Activated CD8-positive, alpha-beta T cell treated with anti-CD3 and anti-CD28 coated beads for 36 hours (primary cell): ENCODE measurements at regions not wholly inside any gene's neighbourhood (a gene's known extent, or its start where the extent isn't known, plus 50 kb on each side); places are given as distances from the start of the nearest gene placed in this dataset.

Experiments used
- ATAC-seq: fragments of 200-7000 bp; cut with Tn5 transposase; one replicate; pipeline ENCODE4 v1.10.0; 2021; ENCODE audit warnings: mild to moderate bottlenecking, moderate library complexity
- CTCF ChIA-PET: fragments of 350-600 bp; sonication (Branson Sonifier 250); formaldehyde crosslinking; loops from one replicate; lab custom pipeline; 2021; ENCODE audit warnings: antibody characterized with exemption; lab: Charles Lee
- POLR2A ChIA-PET: fragments of 350-600 bp; sonication (Branson Sonifier 250); formaldehyde crosslinking; loops from one replicate; lab custom pipeline; 2021; ENCODE audit warnings: antibody characterized with exemption; lab: Charles Lee
- DNase-seq: peaks from one replicate; pipeline ENCODE4 v3.0.0-alpha.2; 2020
- H3K27ac Mint-ChIP-seq: one replicate; pipeline ENCODE4 v1.8.0; 2021; ENCODE audit warnings: mild to moderate bottlenecking, mixed read lengths
- H3K27me3 Mint-ChIP-seq: one replicate; pipeline ENCODE4 v1.8.0; 2021; ENCODE audit warnings: mixed read lengths
- H3K36me3 Mint-ChIP-seq: one replicate; pipeline ENCODE4 v1.8.0; 2021; ENCODE audit warnings: low read depth, mixed read lengths
- H3K4me1 Mint-ChIP-seq: one replicate; pipeline ENCODE4 v1.8.0; 2021; ENCODE audit warnings: low read depth, mixed read lengths
- H3K4me3 Mint-ChIP-seq: one replicate; pipeline ENCODE4 v1.8.0; 2021; ENCODE audit warnings: mild to moderate bottlenecking, moderate library complexity, mixed read lengths
- H3K9me3 Mint-ChIP-seq: one replicate; pipeline ENCODE4 v1.8.0; 2021; ENCODE audit warnings: mixed read lengths
- CTCF ChIP-seq: fragments of 200-600 bp; IDR thresholded peaks from one replicate; pipeline ENCODE4 v1.8.0; 2022; ENCODE audit warnings: antibody characterized with exemption, mild to moderate bottlenecking
- intact Hi-C: fragments of 100-400 bp; cut with micrococcal nuclease; formaldehyde crosslinking; loops from one replicate; pipeline ENCODE4 v1.10.0; 2022

DNA sequence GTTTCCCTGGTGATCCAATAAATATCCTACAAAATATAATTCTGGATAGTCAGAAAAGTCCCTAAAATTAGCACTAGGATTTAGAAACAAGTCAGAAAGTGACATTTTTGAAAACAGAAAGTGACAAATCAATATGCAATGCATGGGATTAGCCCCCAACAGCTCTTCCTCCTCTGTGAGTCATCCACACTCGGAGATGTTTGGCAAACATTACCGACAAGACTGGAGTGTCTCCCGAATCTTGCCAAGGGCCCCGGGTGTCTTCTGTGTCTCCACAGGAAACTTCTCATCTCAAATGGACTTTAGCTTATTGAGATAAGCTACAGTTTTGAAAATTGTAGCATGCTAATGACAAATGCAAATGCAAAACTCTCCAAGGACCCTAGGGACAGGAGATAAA lies 398.9 kb upstream of the CCDC196 start:
- DNase-seq (no peak), ATAC-seq (no peak)
- H3K4me3 Mint-ChIP-seq = no peak overlapping the region
- POLR2A ChIA-PET = no interaction called here
- no peak overlapping the region for H3K27ac Mint-ChIP-seq
- no peaks in the 10 kb centered on the region for H3K4me1 Mint-ChIP-seq
- CTCF ChIA-PET = interaction anchor here (1.0 to 1.1 kb wide), 2 partner anchors 16 to 17 kb away, joined by 3 read pairs; no protein-coding TSS in a partner anchor
- no peak for TF ChIP-seq CTCF
- peaks cover 2% of the 10 kb centered on the region for H3K27me3 Mint-ChIP-seq
- no peaks in the 10 kb centered on the region for H3K9me3 Mint-ChIP-seq
- H3K36me3 Mint-ChIP-seq = no peaks in the 10 kb centered on the region
- intact Hi-C loops = no loop called here

GRCh38 chr14:66088656-66089055 lies 397.5 kb upstream of the CCDC196 start:
- no peak for TF ChIP-seq CTCF
- ChIA-PET CTCF (interaction anchor here (1.5 kb wide), 2 partner anchors 18 to 22 kb away, joined by 4 read pairs; no protein-coding TSS in a partner anchor), POLR2A (no interaction called here)
- intact Hi-C loops = no loop called here
- ATAC-seq (no peak), DNase-seq (no peak)
- H3K27me3 Mint-ChIP-seq = peaks cover 2% of the 10 kb centered on the region
- no peaks in the 10 kb centered on the region for H3K4me1 Mint-ChIP-seq
- no peak overlapping the region for H3K4me3 Mint-ChIP-seq
- no peak overlapping the region for H3K27ac Mint-ChIP-seq
- no peaks in the 10 kb centered on the region for H3K9me3 Mint-ChIP-seq
- H3K36me3 Mint-ChIP-seq = no peaks in the 10 kb centered on the region

DNA sequence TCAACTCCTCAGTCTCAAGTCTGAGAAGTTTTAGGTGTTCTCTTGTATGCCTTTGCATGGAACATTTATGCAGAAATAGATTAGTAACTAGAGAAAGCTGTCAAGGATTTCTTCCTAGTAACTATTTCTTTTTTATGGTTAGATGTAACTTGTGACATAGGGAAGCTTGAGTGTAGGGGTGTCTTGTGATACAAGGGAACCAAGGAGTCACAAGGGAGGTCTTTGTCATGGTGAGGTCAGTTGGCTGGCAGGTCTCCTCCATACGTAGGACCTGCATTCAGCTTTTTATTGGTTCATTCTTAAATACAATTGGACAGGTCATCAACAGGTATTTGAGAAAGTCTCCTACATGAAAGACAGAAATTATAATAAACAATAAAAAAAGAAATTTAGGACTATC lies 394.0 kb upstream of the CCDC196 start:
- H3K4me1 Mint-ChIP-seq = no peaks in the 10 kb centered on the region
- ChIA-PET POLR2A (no interaction called here), CTCF (interaction anchor here (0.7 to 1.6 kb wide), 2 partner anchors 15 to 22 kb away, joined by 4 read pairs; no protein-coding TSS in a partner anchor)
- ATAC-seq = no peak
- DNase-seq = no peak
- no peak overlapping the region for H3K27ac Mint-ChIP-seq
- H3K4me3 Mint-ChIP-seq = no peak overlapping the region
- TF ChIP-seq CTCF = no peak
- H3K27me3 Mint-ChIP-seq = no peaks in the 10 kb centered on the region
- no peaks in the 10 kb centered on the region for H3K36me3 Mint-ChIP-seq
- no peaks in the 10 kb centered on the region for H3K9me3 Mint-ChIP-seq
- intact Hi-C loops = no loop called here

DNA sequence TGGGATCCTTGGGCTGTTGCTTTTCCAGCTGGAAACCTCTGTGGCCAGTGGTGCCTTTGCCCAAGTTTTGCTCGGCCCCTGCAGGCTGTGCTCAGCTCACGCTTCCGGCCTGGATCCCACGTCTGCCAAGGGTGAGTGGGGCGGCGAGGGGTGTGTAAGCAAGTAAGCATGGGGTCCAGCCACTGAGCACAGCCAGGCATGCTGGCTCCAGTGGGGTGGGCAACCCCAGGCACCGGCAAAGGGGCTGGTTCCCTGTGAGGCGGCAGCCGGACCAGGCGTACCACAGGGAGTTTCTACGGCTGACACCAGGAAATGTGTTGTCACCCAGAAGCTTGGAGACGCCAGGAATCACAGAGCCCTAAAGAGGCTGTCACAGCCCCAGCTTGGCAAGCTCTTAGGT lies 393.4 kb upstream of the CCDC196 start:
- H3K27me3 Mint-ChIP-seq = no peaks in the 10 kb centered on the region
- CTCF ChIA-PET = interaction anchor here (0.6 kb wide), 1 partner anchor 22 kb away, joined by 3 read pairs; no protein-coding TSS in a partner anchor
- POLR2A ChIA-PET = no interaction called here
- no peak for DNase-seq
- intact Hi-C loops = no loop called here
- H3K27ac Mint-ChIP-seq = no peak overlapping the region
- no peak for ATAC-seq
- H3K4me3 Mint-ChIP-seq = no peak overlapping the region
- no peaks in the 10 kb centered on the region for H3K4me1 Mint-ChIP-seq
- H3K36me3 Mint-ChIP-seq = no peaks in the 10 kb centered on the region
- TF ChIP-seq CTCF = no peak
- no peaks in the 10 kb centered on the region for H3K9me3 Mint-ChIP-seq

DNA sequence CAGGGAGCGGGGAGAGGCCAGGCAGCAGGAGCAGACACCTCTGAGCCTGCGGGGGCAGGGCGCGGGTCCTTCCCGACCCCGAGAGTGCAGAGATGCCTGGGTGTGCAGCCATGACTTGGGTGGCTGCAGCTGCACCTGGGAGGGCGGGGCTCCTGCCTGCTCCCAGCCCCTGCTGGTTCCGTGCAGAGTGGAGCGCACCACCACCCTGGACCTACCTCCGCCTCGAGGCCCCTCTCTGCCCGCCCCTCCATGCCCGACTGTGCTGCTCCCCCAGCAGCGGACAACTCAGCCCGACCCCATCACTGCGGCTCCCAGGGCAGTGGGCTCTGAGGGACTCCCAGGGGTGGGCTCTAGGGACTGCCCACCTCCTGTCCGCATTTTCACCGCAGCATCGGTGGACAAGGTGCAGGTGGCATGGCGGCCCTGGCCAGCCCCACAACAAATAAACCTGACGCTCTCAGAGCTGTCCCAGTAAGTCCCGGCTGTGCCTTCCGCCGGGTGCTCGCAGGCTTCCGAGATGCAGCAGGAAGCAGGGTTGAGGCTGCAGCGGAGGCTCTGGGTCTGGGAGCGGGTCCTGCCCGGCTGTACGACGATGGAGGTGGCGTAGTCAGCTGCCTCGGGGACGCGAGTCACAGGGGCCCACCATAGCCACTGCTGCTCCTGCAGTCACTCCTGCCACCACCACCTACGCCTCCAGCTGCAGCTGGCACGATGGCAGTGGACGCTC lies 392.0 kb upstream of the CCDC196 start:
- intact Hi-C loops = no loop called here
- no peaks in the 10 kb centered on the region for H3K9me3 Mint-ChIP-seq
- DNase-seq = no peak
- H3K36me3 Mint-ChIP-seq = no peaks in the 10 kb centered on the region
- POLR2A ChIA-PET = no interaction called here
- CTCF ChIA-PET = no interaction called here
- no peaks in the 10 kb centered on the region for H3K27me3 Mint-ChIP-seq
- H3K4me1 Mint-ChIP-seq = no peaks in the 10 kb centered on the region
- no peak overlapping the region for H3K4me3 Mint-ChIP-seq
- no peak overlapping the region for H3K27ac Mint-ChIP-seq
- ATAC-seq = no peak
- TF ChIP-seq CTCF = no peak
